ENCODE measurements at regions not wholly inside any gene's neighbourhood (a gene's known extent, or its start where the extent isn't known, plus 50 kb on each side); places are given as distances from the start of the nearest gene placed in this dataset.

GRCh38 chr3:132927896-132928295, 110.3 kb upstream of the TMEM108 start:
- TF ChIP-seq CTCF (IDR thresholded peaks at IDR 0.05) (no peak), POLR2AphosphoS5 (IDR thresholded peaks at IDR 0.05) (no peak)

Data from transverse colon (tissue), 4 donors.